Breast epithelium (tissue), 3 donors: ENCODE measurements at regions not wholly inside any gene's neighbourhood (a gene's known extent, or its start where the extent isn't known, plus 50 kb on each side); places are given as distances from the start of the nearest gene placed in this dataset.

Experiments used
- CTCF ChIP-seq, 3 donors: fragments of 450-650 bp; IDR thresholded peaks; one replicate each; pipeline ENCODE4 v1.5.1; 2016 to 2017; ENCODE audit warnings: antibody characterized with exemption in 3 of 3, mild to moderate bottlenecking in 3 of 3, moderate library complexity in 3 of 3
- POLR2A ChIP-seq: fragments of 450-650 bp; IDR thresholded peaks from one replicate; pipeline ENCODE4 v1.6.1; 2016; ENCODE audit warnings: antibody characterized with exemption, mild to moderate bottlenecking, moderate library complexity
- POLR2AphosphoS5 ChIP-seq, 3 donors: sonication (generic); formaldehyde crosslinking; IDR thresholded peaks; one replicate each; pipeline ENCODE4 v1.6.1; 2017; ENCODE audit warnings: antibody characterized with exemption in 3 of 3

- TF ChIP-seq POLR2A: no peak
- TF ChIP-seq POLR2AphosphoS5 (IDR thresholded peaks at IDR 0.05): no peak
- TF ChIP-seq CTCF (IDR thresholded peaks at IDR 0.05): no peak
Observed at GRCh38 chr4:124055336-124055735, 657.2 kb downstream of the ANKRD50 start.
